ELF-1 (cell line): ENCODE measurements at regions not wholly inside any gene's neighbourhood (a gene's known extent, or its start where the extent isn't known, plus 50 kb on each side); places are given as distances from the start of the nearest gene placed in this dataset.
A peak's percentile ranks its signal among the peaks of the same experiment; 100 is the strongest.

Source experiments
- DNase-seq: peaks from one replicate; pipeline ENCODE4 v3.0.0-alpha.2; 2016; ENCODE audit warnings: low read depth, low spot score

GRCh38 chr15:37788330-37788729 lies 146.1 kb upstream of the TMCO5A start:
- no peak for DNase-seq

GRCh38 chr15:37788767-37789396 lies 145.6 kb upstream of the TMCO5A start:
- no peak for DNase-seq

GRCh38 chr15:37789397-37789786 lies 145.0 kb upstream of the TMCO5A start:
- no peak for DNase-seq

GRCh38 chr15:37789881-37790280 lies 144.6 kb upstream of the TMCO5A start:
- no peak for DNase-seq

- no peak for DNase-seq
These were observed 142.7 kb upstream of the TMCO5A start for GRCh38 chr15:37791693-37792092.

GRCh38 chr15:37792351-37792750 lies 142.1 kb upstream of the TMCO5A start:
- DNase-seq: no peak

GRCh38 chr15:37793851-37794250 lies 140.6 kb upstream of the TMCO5A start:
- no peak for DNase-seq

- DNase-seq: no peak
These were observed 139.5 kb upstream of the TMCO5A start for GRCh38 chr15:37794947-37795346.

GRCh38 chr15:37801529-37801928 lies 132.9 kb upstream of the TMCO5A start:
- no peak for DNase-seq

- DNase-seq: no peak
These were observed 127.6 kb upstream of the TMCO5A start for GRCh38 chr15:37806808-37807207.

GRCh38 chr15:37810381-37810780 lies 124.1 kb upstream of the TMCO5A start:
- no peak for DNase-seq

GRCh38 chr15:37813306-37813705 lies 121.1 kb upstream of the TMCO5A start:
- DNase-seq: no peak

GRCh38 chr15:37814847-37815515 lies 119.5 kb upstream of the TMCO5A start:
- no peak for DNase-seq

- no peak for DNase-seq
These were observed 116.2 kb upstream of the TMCO5A start for GRCh38 chr15:37818152-37818677.

GRCh38 chr15:37819191-37819590 lies 115.2 kb upstream of the TMCO5A start:
- no peak for DNase-seq

GRCh38 chr15:37820380-37821128 lies 113.9 kb upstream of the TMCO5A start:
- DNase-seq: no peak

GRCh38 chr15:37823601-37824275 lies 110.7 kb upstream of the TMCO5A start:
- no peak for DNase-seq

GRCh38 chr15:37824717-37825382 lies 109.6 kb upstream of the TMCO5A start:
- DNase-seq: peak; percentile 19

- DNase-seq: no peak
These were observed 97.2 kb upstream of the TMCO5A start for GRCh38 chr15:37837276-37837675.

GRCh38 chr15:37847776-37848175 lies 86.7 kb upstream of the TMCO5A start:
- DNase-seq: no peak

- DNase-seq: no peak
These were observed 78.3 kb upstream of the TMCO5A start for GRCh38 chr15:37856109-37856508.
